IMR-90 (cell line): ENCODE measurements at regions not wholly inside any gene's neighbourhood (a gene's known extent, or its start where the extent isn't known, plus 50 kb on each side); places are given as distances from the start of the nearest gene placed in this dataset.
"Not testable (repeated sequence)": the region's sequence is repeated elsewhere in the genome, so short reads cannot be mapped to it uniquely, and the experiment has no call there.

Experiments
- ATAC-seq: fragments of 200-7000 bp; cut with Tn5 transposase; 2 replicates; pipeline ENCODE4 v1.9.1; 2020; ENCODE audit warnings: low read depth, mild to moderate bottlenecking, moderate library complexity
- BruUV-seq: library from RNA; stranded (reverse); fragments of 400-500 nt; replicated peaks from 2 replicates; lab custom pipeline; 2021; lab: Mats Ljungman, UMichigan
- CTCF ChIA-PET: fragments of 300-600 bp; formaldehyde crosslinking; extraction: SDS; loops from one replicate; lab custom pipeline; 2021; ENCODE audit warnings: antibody characterized with exemption; lab: Yijun Ruan, JAX
- POLR2A ChIA-PET: fragments of 300-600 bp; sonication (Branson Sonifier 250); formaldehyde crosslinking; loops from one replicate; lab custom pipeline; 2022; ENCODE audit warnings: antibody characterized with exemption; ENCODE audit not compliant: unreplicated experiment; lab: Charles Lee
- DNase-seq: peaks from one replicate; pipeline ENCODE4 v3.0.0; 2013
- H2AFZ ChIP-seq: replicated peaks from 2 replicates; pipeline ENCODE3; 2013; ENCODE audit warnings: low read length, mild to moderate bottlenecking; ENCODE audit not compliant: poor library complexity
- H2AK5ac ChIP-seq: 2 replicates; pipeline ENCODE4 v1.6.1; 2013; ENCODE audit warnings: low read depth, low read length, inconsistent platforms
- H2AK9ac ChIP-seq: replicated peaks from 2 replicates; pipeline ENCODE3; 2013; ENCODE audit warnings: mild to moderate bottlenecking, low read depth, low read length, moderate library complexity; ENCODE audit not compliant: poor library complexity
- H2BK120ac ChIP-seq: 2 replicates; pipeline ENCODE4 v1.6.1; 2013; ENCODE audit warnings: low read depth, low read length, inconsistent platforms
- H2BK15ac ChIP-seq: 3 replicates; pipeline ENCODE4 v1.6.1; 2013; ENCODE audit warnings: low read depth, low read length, inconsistent platforms
- H2BK20ac ChIP-seq: 2 replicates; pipeline ENCODE4 v1.6.1; 2013; ENCODE audit warnings: low read depth, mild to moderate bottlenecking, inconsistent platforms, low read length, moderate library complexity
- H2BK5ac ChIP-seq: 2 replicates; pipeline ENCODE4 v1.6.1; 2013; ENCODE audit warnings: mild to moderate bottlenecking, low read depth, low read length, inconsistent platforms; ENCODE audit not compliant: poor library complexity, severe bottlenecking
- H3K14ac ChIP-seq: replicated peaks from 2 replicates; pipeline ENCODE4 v1.6.1; 2013; ENCODE audit warnings: low read depth, low read length, inconsistent platforms
- H3K18ac ChIP-seq: 2 replicates; pipeline ENCODE4 v1.6.1; 2013; ENCODE audit warnings: low read depth, low read length, control low read depth
- H3K23ac ChIP-seq: 2 replicates; pipeline ENCODE4 v1.6.1; 2013; ENCODE audit warnings: low read depth, low read length, inconsistent platforms
- H3K27ac ChIP-seq: 2 replicates; pipeline ENCODE4 v1.5.1; 2013; ENCODE audit warnings: mild to moderate bottlenecking, control low read depth, low read length; ENCODE audit not compliant: insufficient read depth
- H3K27me3 ChIP-seq: 2 replicates; pipeline ENCODE4 v1.6.1; 2013; ENCODE audit warnings: low read length; ENCODE audit not compliant: control insufficient read depth, insufficient read depth
- H3K36me3 ChIP-seq: 2 replicates; pipeline ENCODE4 v1.6.1; 2013; ENCODE audit warnings: low read length, mixed read lengths; ENCODE audit not compliant: control insufficient read depth, insufficient read depth
- H3K4ac ChIP-seq: 2 replicates; pipeline ENCODE4 v1.6.1; 2013; ENCODE audit warnings: low read depth, low read length, inconsistent platforms
- H3K4me1 ChIP-seq: 2 replicates; pipeline ENCODE4 v1.6.1; 2013; ENCODE audit warnings: low read length, mixed read lengths; ENCODE audit not compliant: control insufficient read depth, insufficient read depth
- H3K4me2 ChIP-seq: 2 replicates; pipeline ENCODE4 v1.6.1; 2013; ENCODE audit warnings: low read depth, mild to moderate bottlenecking, control low read depth, low read length, moderate library complexity
- H3K4me3 ChIP-seq: 2 replicates; pipeline ENCODE4 v1.5.1; 2013; ENCODE audit warnings: low read depth, mild to moderate bottlenecking, control low read depth, low read length, moderate library complexity; ENCODE audit not compliant: insufficient read depth
- H3K56ac ChIP-seq: 2 replicates; pipeline ENCODE4 v1.6.1; 2013; ENCODE audit warnings: low read length, inconsistent platforms; ENCODE audit not compliant: insufficient read depth; ENCODE audit errors: extremely low read depth
- H3K79me1 ChIP-seq, 2 experiments: 2 replicates each; pipeline ENCODE4 v1.6.1; 2013; ENCODE audit warnings: low read length in 2 of 2, inconsistent platforms in 1 of 2, low read depth in 1 of 2
- H3K9ac ChIP-seq: 2 replicates; pipeline ENCODE4 v1.6.1; 2013; ENCODE audit warnings: low read depth, low read length, control low read depth
- H3K9me1 ChIP-seq: 2 replicates; pipeline ENCODE4 v1.6.1; 2013; ENCODE audit warnings: low read length, inconsistent platforms; ENCODE audit not compliant: insufficient read depth
- H3K9me3 ChIP-seq: 2 replicates; pipeline ENCODE4 v1.6.1; 2013; ENCODE audit warnings: low read length; ENCODE audit not compliant: control insufficient read depth, insufficient read depth
- H4K20me1 ChIP-seq: 2 replicates; pipeline ENCODE4 v1.6.1; 2013; ENCODE audit warnings: low read length, inconsistent platforms; ENCODE audit not compliant: insufficient read depth
- H4K5ac ChIP-seq: 2 replicates; pipeline ENCODE4 v1.6.1; 2013; ENCODE audit warnings: mild to moderate bottlenecking, low read depth, low read length, control low read depth
- H4K8ac ChIP-seq, 2 experiments: 2 replicates each; pipeline ENCODE4 v1.6.1; 2013; ENCODE audit warnings: low read depth in 2 of 2, low read length in 2 of 2, control low read depth in 1 of 2, inconsistent platforms in 1 of 2
- H4K91ac ChIP-seq: 2 replicates; pipeline ENCODE4 v1.6.1; 2013; ENCODE audit warnings: low read depth, low read length, inconsistent platforms; ENCODE audit not compliant: insufficient read depth
- WGBS, 2 experiments: methylation state at CpG; one replicate each; pipeline versions ENCODE4 v1.1.5 to v1.1.7; 2013; ENCODE audit warnings: missing lambda C conversion rate in 2 of 2; ENCODE audit not compliant: insufficient read length in 1 of 2; ENCODE audit errors: extremely low coverage in 2 of 2; 5-methylcytosine and 5-hydroxymethylcytosine counted together
- dilution Hi-C: fragments of 300-500 bp; cut with HindIII; formaldehyde crosslinking; loops from one replicate; pipeline ENCODE4 v1.14.3; 2018; ENCODE audit warnings: low sequenced_read_pairs; ENCODE audit not compliant: unreplicated experiment
- in situ Hi-C: fragments of 300-500 bp; cut with MboI; formaldehyde crosslinking; loops from 3 replicates; pipeline ENCODE4 v1.14.3; 2019; ENCODE audit warnings: low sequenced_read_pairs, inconsistent platforms, mixed read lengths
- intact Hi-C: fragments of 100-400 bp; cut with micrococcal nuclease; formaldehyde crosslinking; loops from 2 replicates; pipeline ENCODE4 v1.10.0; 2022

DNA sequence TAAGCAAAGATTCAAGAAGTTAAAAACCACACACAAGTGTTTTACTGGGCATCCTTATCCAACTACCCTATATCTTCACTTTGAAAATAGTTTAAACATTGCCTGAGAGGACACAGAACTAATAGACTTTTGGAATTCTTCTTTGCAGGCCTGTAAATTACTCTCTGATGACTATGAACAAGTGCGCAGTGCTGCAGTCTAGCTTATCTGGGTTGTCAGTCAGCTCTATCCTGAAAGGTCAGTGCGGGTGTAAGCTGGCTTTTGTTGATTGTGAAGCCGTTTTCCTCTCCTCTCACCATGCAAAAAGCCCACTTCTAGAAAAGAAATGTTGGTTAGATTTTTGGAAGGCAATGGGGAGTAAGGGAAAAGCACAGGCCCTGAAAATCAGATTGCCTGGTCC lies 143.6 kb upstream of the ERV3-1 start:
- H3K4ac ChIP-seq, H2AK5ac ChIP-seq, dilution Hi-C loops, H3K18ac ChIP-seq, H3K9ac ChIP-seq, H3K14ac ChIP-seq, H3K27me3 ChIP-seq, H3K4me3 ChIP-seq, H4K91ac ChIP-seq, H3K79me1 ChIP-seq, H3K4me2 ChIP-seq, H2AK9ac ChIP-seq, H3K56ac ChIP-seq, H4K20me1 ChIP-seq, H2BK20ac ChIP-seq, H3K9me3 ChIP-seq, H2BK15ac ChIP-seq, DNase-seq, H4K5ac ChIP-seq, H2BK5ac ChIP-seq, CTCF ChIA-PET, H2BK120ac ChIP-seq, H3K23ac ChIP-seq, BruUV-seq, H4K8ac ChIP-seq, in situ Hi-C loops, H3K9me1 ChIP-seq, POLR2A ChIA-PET, H3K4me1 ChIP-seq, H3K27ac ChIP-seq, ATAC-seq, H3K36me3 ChIP-seq, intact Hi-C loops, H2AFZ ChIP-seq: not testable (repeated sequence)
- WGBS, 2 experiments: no CpG with 5 or more reads among the region's 3 CpGs

DNA sequence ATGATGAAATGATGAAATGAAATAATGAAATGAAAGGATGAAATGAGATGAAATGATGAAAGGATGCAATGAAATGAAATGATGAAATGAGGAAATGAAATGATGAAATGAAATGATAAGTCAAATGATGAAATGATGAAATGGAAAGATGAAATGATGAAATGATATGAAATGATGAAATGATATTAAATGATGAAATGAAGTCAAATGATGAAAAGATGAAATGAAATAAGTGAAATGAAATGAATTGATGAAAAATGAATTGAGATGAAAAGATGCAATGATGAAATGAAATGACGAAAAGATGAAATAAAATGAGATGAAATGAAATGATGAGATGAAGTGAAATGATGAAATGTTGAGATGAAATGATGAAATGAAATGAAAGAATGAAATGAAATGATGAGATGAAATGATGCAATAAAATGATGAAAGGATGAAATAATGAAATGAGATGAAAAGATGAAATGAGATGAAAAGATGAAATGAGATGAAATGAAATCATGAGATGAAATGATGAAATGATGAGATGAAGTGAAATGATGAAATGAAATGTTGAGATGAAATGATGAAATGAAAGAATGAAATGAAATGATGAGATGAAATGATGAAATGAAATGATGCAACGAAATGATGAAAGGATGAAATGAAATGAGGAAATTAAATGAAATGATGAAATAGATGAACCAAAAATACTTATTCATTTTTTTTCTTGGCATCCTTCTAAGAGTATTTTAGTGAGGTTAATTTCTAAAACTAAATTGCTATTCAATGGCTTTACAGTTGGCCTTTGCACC lies 139.8 kb upstream of the ERV3-1 start:
- H3K36me3 ChIP-seq, DNase-seq, H4K5ac ChIP-seq, H3K14ac ChIP-seq, H2BK20ac ChIP-seq, H3K56ac ChIP-seq, H3K79me1 ChIP-seq, H3K23ac ChIP-seq, H3K4me1 ChIP-seq, H3K9me1 ChIP-seq, H3K27me3 ChIP-seq, H3K27ac ChIP-seq, POLR2A ChIA-PET, H3K18ac ChIP-seq, H4K91ac ChIP-seq, ATAC-seq, H2BK15ac ChIP-seq, H2AK5ac ChIP-seq, in situ Hi-C loops, H3K4me2 ChIP-seq, CTCF ChIA-PET, H3K4me3 ChIP-seq, H2BK120ac ChIP-seq, H2BK5ac ChIP-seq, H3K9ac ChIP-seq, dilution Hi-C loops, H3K9me3 ChIP-seq, H4K20me1 ChIP-seq, H2AK9ac ChIP-seq, H3K4ac ChIP-seq, BruUV-seq, intact Hi-C loops, H4K8ac ChIP-seq, H2AFZ ChIP-seq: not testable (repeated sequence)
- 100% methylated on average over 1 of the region's 2 CpGs; no CpG with 5 or more reads in 1 of the 2 experiments for WGBS, 2 experiments
